ENCODE measurements at regions not wholly inside any gene's neighbourhood (a gene's known extent, or its start where the extent isn't known, plus 50 kb on each side); places are given as distances from the start of the nearest gene placed in this dataset.

DNA sequence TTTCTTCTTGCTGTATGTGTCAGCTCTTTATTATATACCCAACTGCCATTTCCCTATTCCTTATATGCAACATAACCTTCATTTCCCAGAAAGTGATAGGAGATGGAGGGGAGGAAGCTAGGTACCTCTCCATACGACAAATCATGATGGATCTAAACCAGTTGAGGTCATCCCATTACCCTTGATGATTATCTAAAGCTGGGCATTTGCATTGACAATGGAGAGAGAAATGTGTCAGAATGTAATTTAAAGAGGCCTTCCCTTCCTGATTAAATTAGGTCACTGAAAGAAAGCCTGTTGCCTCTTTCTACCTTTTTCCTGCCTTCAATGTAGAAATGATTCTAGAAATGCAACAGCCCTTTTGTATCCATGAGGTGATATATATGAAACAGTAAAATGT is 81.9 kb downstream of the SUCNR1 start:
- H3K4me2 ChIP-seq (ENCODE audit: insufficient read depth in 1 of 2, low read depth in 2 of 2, low read length in 2 of 2): no peak overlapping the region
- H4K8ac ChIP-seq (ENCODE audit: extremely low read depth, insufficient read depth, low read length): no peak overlapping the region
- no peak overlapping the region for H2AK5ac ChIP-seq (ENCODE audit: low read depth, low read length)
- no peak overlapping the region for H3K4me3 ChIP-seq (ENCODE audit: extremely low read depth in 1 of 4, insufficient read depth in 2 of 4, low read depth in 3 of 4, low read length in 4 of 4)
- H4K20me1 ChIP-seq (replicated peaks in 1 of 2; ENCODE audit: control insufficient read depth in 1 of 2, insufficient read depth in 2 of 2, low read length in 2 of 2): no peaks in the 10 kb centered on the region
- no peaks in the 10 kb centered on the region for H3K23me2 ChIP-seq (ENCODE audit: low read depth, low read length)
- H3K23ac ChIP-seq (ENCODE audit: insufficient read length): no peak overlapping the region
- H3K18ac ChIP-seq (ENCODE audit: extremely low read depth, low read length): no peak overlapping the region
- H2BK15ac ChIP-seq (ENCODE audit: low read length): no peak overlapping the region
- H3K36me3 ChIP-seq (ENCODE audit: control insufficient read depth in 2 of 4, insufficient read depth in 4 of 4, low read length in 3 of 4): no peaks in the 10 kb centered on the region
- no peaks in the 10 kb centered on the region for H3K79me2 ChIP-seq (ENCODE audit: control insufficient read depth in 1 of 2, insufficient read depth in 2 of 2, low read length in 2 of 2)
- no peaks in the 10 kb centered on the region for H3K79me1 ChIP-seq (ENCODE audit: low read depth, low read length)
- no peak overlapping the region for H2BK20ac ChIP-seq (ENCODE audit: low read length)
- H3K14ac ChIP-seq (ENCODE audit: insufficient read length): no peak overlapping the region
- H3K56ac ChIP-seq (replicated peaks; ENCODE audit: insufficient read length, low read depth, low read length): no peak overlapping the region
- no peak overlapping the region for H2BK120ac ChIP-seq (replicated peaks; ENCODE audit: low read depth, low read length)
- no peak overlapping the region for H3K27ac ChIP-seq (ENCODE audit: low read depth, low read length)
- TF ChIP-seq CEBPB (IDR thresholded peaks at IDR 0.05; ENCODE audit: low read depth, low read length) (no peak), CTBP2 (IDR thresholded peaks at IDR 0.05; ENCODE audit: borderline replicate concordance, insufficient read depth, insufficient read length, low read length) (no peak), RFX5 (IDR thresholded peaks at IDR 0.05; ENCODE audit: borderline replicate concordance, low read depth, low read length) (no peak), ASH2L (IDR thresholded peaks at IDR 0.05; ENCODE audit: low read length) (no peak), MAFK (IDR thresholded peaks at IDR 0.05; ENCODE audit: low read depth, low read length) (no peak), SAP30 (IDR thresholded peaks at IDR 0.05; ENCODE audit: insufficient read depth, insufficient replicate concordance, low read length) (no peak), YY1 (IDR thresholded peaks at IDR 0.05; ENCODE audit: low read depth, low read length) (no peak), SIN3A (conservative IDR thresholded peaks at IDR 0.05 in 1 of 2, IDR thresholded peaks at IDR 0.05 in 1 of 2; ENCODE audit: low read depth in 1 of 2, low read length in 2 of 2) (no peak), POLR2AphosphoS5 (IDR thresholded peaks at IDR 0.05; ENCODE audit: low read depth, low read length) (no peak), CHD2 (IDR thresholded peaks at IDR 0.05; ENCODE audit: low read length) (no peak), EP300 (IDR thresholded peaks at IDR 0.05; ENCODE audit: borderline replicate concordance in 1 of 2, low read depth in 2 of 2, low read length in 2 of 2) (no peak)
- H3K27me3 ChIP-seq (replicated peaks in 1 of 4; ENCODE audit: control insufficient read depth in 3 of 4, extremely low read depth in 1 of 4, insufficient read depth in 3 of 4, low read length in 3 of 4): no peaks in the 10 kb centered on the region
- no peak overlapping the region for H3K4ac ChIP-seq (replicated peaks; ENCODE audit: insufficient read length, low read depth, low read length)
- no peaks in the 10 kb centered on the region for H3K9me3 ChIP-seq (ENCODE audit: insufficient read depth in 2 of 2, low read depth in 1 of 2, low read length in 1 of 2)
- POLR2A ChIA-PET (ENCODE audit: partially characterized antibody): no interaction called here
- no peak overlapping the region for H4K91ac ChIP-seq (replicated peaks; ENCODE audit: insufficient read length, low read length)
- CTCF ChIA-PET (ENCODE audit: partially characterized antibody): interaction anchor here (1.1 kb wide), 1 partner anchor 14 kb away, joined by 4 read pairs; no protein-coding TSS in a partner anchor
- DNase-seq (ENCODE audit: low read depth in 1 of 2, low spot score in 2 of 2) (no peak), FAIRE-seq (no peak)
- no peak overlapping the region for H3K9ac ChIP-seq (replicated peaks in 1 of 4; ENCODE audit: extremely low read depth in 1 of 4, low read depth in 3 of 4, low read length in 3 of 4)
- H2AFZ ChIP-seq (ENCODE audit: low read length): no peak overlapping the region
- H4K5ac ChIP-seq (ENCODE audit: insufficient read length, low read depth, low read length): no peak overlapping the region
- 80% methylated on average over 1 of the region's 1 CpG; no CpG with 5 or more reads in 1 of the 2 experiments for WGBS, 2 experiments (ENCODE audit: extremely low coverage in 1 of 2, insufficient coverage in 1 of 2, insufficient read length in 1 of 2, insufficient replicate concordance in 2 of 2, low coverage in 1 of 2, low lambda C conversion rate in 2 of 2, missing lambda C conversion rate in 1 of 2)
- H3K4me1 ChIP-seq (replicated peaks in 1 of 4; ENCODE audit: control insufficient read depth in 3 of 4, insufficient read depth in 4 of 4, low read length in 3 of 4): no peaks in the 10 kb centered on the region
- H2BK12ac ChIP-seq (ENCODE audit: low read depth, low read length): no peak overlapping the region
- no peak overlapping the region for H2BK5ac ChIP-seq (ENCODE audit: low read depth, low read length)
